ENCODE measurements at regions not wholly inside any gene's neighbourhood (a gene's known extent, or its start where the extent isn't known, plus 50 kb on each side); places are given as distances from the start of the nearest gene placed in this dataset.

DNA sequence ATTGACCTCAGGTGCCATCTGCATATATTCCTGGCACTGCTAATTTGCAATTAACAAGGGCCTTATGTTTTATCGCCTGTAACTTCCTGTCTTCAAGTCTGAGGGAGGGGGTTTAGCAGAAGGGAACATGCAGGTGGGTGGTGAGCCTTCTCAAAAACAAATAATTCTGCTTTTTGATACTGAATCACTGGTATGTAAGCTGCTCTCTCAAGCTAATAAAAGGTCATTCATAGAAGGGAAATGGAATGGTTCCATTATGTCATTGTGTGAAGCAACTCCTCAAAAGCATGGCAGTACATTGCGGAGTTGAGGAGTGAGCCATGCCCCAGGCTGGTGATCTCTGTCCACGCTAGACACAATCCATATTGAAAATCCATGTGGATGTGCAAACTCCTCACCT lies 414.8 kb upstream of the ID2 start:
- DNase-seq = no peak

DNA sequence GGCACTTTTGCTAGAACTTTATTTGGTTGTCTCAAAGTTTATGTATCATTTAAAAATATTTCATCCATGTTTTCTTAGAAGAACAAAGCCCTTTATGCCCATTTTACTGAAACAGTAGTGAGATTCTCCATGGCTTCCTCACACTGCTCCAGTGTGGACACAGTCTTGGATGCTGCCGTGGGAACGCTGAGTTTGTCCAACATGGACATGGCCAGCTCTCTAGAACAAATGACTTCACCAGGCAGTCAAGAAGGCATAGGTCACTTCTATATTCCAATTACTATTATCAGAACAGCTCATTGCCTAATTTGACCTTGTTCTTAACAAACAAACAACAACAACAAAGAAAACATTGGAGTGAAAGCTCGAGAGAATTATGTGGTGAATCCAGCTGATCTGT lies 414.1 kb upstream of the ID2 start:
- no peak for DNase-seq

GRCh38 chr2:8268172-8268783 lies 413.6 kb upstream of the ID2 start:
- peak; percentile 30 for DNase-seq

DNA sequence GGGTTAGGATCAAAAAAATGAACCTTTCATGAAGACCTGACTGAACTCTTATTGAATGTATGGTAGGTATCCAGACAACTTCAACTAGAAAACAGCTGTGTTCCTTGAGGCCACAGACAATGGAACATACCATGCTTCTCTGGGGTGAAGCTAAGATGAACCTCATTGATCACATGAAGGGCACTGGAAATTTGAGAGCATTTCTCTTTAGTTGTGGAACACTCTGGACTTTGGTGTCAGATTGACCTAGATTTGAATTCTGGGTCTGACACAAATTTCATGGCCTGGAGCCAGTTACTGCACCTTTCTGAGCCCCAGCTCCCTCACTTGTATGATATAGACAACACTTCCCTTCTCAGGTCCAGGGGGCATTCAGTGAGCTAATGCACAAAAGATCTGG lies 411.2 kb upstream of the ID2 start:
- DNase-seq = no peak

DNA sequence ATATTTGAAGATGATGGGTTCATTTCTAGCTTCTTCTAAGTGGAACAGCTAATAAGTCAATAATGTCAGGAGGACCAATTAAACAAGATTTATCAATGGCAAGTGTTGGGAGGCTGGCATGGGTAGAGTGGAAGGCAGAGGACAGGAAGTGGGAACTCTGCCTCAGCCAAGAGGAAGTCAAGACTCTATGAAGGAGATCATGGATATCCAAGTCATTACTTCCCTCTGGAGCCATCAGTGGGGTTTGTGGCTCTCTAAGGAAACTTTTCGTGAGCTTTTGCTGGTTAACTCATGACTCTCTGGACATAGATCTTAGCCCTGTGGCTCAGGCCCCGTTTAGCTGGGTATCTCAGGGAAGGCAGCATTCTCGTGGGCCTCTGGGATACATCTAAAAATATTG lies 410.4 kb upstream of the ID2 start:
- DNase-seq = no peak

DNA sequence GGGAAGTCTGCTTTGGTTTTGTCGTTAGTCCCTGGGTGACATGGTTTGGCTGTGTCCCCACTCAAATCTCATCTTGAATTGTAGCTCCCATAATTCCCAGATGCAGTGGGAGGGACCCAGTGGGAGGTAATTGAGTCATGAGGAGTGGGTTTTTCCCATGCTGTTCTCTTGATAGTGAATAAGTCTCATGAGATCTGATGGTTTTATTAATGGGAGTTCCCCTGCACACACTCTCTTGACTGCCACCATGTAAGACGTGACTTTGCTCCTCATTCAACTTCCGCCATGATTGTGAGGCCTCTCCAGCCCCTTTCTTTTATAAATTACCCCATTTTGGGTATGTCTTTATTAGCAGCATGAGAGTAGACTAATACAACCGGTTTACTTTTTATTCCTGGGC lies 405.8 kb upstream of the ID2 start:
- DNase-seq = no peak

- DNase-seq = no peak
Observed at GRCh38 chr2:8277921-8278571, 403.8 kb upstream of the ID2 start.

- DNase-seq = no peak
Observed at GRCh38 chr2:8278709-8279354, 403.0 kb upstream of the ID2 start.

- no peak for DNase-seq
Observed at GRCh38 chr2:8279506-8279905, 402.4 kb upstream of the ID2 start.

DNA sequence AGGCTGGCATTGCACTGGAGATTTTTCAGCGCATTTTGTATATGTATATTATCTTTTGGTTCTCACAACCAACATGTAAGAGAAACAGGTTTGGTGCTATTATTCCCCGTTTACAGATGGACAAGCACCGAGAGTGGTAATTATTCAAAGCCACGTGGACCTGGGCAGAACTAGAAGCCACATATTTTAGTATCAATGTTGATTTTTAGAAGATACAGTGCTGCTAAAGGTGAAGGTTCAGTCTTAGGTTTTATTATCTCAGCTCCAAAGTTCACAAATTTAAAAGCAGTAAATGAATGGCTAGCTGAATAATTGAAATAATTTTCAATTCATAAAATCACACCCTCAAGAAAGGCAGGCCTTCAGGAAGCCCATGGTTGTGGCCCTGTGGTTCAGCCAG lies 400.6 kb upstream of the ID2 start:
- DNase-seq = no peak

DNA sequence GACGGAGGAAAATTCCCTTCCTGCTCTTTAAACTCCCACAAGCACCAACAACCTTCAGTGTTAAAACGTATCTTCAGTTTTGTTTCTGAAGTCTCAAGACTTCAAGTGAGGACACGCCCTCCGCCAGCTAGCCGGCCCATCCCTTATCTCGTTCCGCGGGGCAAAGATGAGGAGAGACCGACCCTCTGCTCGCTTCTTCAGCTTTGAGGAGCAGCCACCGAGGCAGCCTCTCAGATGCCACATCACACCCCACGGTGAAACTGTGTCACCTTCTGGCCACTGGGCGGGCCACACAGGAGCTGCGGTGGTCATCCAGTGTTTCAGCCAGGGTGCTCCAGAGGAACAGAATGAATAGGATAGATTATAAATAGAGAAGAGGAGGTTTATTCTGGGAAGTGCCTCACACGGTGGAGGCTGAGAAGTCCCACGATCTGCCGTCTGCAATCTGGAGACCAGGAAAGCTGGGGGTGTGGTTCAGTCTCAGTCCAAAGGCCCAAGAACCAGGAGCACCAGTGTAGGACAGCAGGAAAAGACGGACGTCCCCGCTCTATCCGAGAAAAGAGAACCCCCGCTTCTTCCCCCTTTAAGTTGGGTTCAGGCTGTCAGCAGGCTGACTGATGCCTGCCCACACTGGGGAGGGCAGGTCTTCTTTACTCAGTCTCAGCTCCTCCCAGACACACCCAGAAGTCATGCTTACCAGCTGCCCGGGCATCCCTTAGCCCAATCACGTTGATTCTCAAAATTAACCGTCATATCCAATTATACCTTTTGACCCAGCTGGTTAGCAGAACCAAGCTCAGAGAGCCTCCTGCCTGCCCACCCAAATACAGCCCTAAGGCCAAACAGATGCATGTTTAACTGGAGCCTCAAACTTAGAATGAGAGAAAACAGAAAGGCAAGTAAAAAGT lies 399.7 kb upstream of the ID2 start:
- no peak for DNase-seq

DNA sequence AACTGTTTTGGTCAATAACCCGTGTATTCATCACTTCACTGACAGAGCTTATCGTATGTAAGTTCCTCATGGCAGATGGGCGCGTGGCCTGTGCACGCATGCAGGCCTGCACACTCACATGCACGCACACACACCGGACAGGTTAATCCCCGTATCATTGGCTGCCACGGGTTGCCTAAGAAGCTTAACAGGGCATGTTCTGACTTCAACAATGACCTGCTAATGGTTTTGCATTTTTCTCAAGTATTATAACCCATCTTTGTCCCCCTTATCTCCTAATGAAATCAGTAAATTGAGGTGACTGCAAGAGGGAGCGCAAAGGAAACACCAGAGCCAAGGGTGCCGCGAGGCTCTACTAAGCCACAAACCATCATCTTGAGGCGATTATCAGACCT lies 399.0 kb upstream of the ID2 start:
- DNase-seq = no peak

- peak; percentile 65 for DNase-seq
Observed at GRCh38 chr2:8285081-8285480, 396.8 kb upstream of the ID2 start.

DNA sequence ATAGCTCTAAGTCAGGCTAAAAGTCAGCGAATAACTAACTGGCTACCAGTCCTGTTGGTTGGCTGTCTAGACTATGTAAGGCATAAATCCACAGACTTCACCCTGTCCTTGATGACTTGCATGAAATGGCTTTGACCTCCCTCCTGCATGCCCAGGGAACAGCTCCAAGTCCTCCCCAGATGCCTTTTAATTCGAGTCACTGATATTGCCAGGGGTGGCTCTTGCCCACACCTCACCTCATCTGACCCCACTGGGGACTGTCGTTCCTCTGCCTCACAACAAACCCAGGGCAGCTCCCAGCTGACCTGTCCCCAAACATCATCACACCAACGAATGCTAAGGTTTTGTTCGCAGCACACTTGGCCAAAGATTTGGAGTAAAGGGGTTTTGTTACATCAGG lies 396.0 kb upstream of the ID2 start:
- DNase-seq = no peak

DNA sequence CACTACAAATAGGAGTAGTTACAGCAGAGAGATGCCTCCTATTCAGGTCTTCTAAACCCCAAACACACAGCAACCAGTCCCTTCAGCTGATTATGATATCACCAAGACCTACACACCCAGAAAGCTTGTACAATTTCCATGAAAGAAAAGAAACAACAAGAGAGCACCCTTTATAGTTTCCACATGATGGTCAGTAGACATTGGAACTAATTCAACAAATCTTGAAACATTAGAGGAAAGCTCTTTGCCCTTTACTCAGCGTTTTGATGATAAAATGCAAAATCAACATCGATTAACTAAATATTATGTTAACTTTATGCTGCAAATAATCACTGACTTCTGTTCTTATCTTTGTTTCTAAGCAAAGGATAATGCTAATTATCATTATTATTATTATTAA lies 393.6 kb upstream of the ID2 start:
- no peak for DNase-seq

- DNase-seq = no peak
Observed at GRCh38 chr2:8289111-8289510, 392.7 kb upstream of the ID2 start.

GRCh38 chr2:8290771-8291352 lies 391.0 kb upstream of the ID2 start:
- DNase-seq = no peak

GRCh38 chr2:8296306-8296705 lies 385.6 kb upstream of the ID2 start:
- DNase-seq = no peak

DNA sequence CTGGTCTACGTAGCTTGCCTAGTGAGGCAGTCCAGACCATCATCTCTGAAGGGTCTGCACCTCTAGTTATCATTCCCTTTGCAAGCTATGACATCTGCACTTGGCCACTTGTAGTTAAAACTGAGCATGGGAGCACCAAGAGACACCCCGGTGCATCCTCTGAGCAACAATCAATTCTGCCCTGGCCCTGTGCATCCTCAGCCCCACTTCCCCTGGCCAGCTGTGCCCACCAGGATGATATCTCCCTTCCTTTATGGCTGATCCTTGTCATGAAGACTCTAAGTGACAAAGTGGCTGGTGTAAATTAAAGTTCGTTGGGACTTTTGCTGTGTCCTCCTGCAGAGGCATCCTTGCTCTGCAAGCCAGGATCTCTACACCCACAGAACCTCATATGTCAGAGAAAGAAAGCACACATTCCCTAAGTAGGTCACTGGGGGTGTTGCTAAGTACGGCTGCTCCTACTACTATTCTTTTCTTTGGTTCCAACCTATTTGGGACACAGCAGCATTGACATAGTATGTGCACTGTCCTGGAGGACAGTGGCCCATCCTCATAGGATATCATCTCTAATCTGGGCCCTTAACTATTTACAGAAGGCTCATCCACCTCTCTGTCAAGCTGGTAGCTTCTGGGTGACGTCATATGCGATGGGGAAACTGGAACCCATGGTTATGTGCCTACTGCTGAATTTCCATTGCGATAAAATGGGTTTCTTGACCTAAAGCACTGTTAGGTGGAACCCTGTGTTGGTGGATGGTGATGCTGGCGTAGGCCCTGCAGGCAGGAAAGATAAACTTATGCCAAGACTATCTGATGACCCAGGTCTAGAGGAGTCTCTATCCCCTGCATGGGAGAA lies 384.3 kb upstream of the ID2 start:
- DNase-seq = no peak

DNA sequence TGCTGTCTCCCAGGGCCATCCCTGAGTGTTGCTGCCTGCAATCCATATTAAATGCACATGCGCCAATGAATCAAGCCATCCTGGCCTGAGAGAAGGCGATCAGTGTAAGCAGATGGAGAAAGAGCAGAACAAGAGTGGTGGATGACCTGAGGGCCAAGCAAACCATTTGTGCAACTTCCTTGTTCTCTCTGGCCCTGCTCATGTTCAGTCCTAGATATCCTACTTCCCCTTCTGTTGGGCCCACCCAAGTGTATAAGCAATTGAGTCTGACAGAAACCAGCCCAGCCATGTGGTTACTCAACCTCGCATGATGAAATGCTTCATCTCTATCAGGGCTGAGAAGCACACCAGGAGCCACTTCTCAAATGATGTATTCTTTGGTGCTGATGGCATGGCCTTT lies 383.1 kb upstream of the ID2 start:
- DNase-seq = no peak

DNA sequence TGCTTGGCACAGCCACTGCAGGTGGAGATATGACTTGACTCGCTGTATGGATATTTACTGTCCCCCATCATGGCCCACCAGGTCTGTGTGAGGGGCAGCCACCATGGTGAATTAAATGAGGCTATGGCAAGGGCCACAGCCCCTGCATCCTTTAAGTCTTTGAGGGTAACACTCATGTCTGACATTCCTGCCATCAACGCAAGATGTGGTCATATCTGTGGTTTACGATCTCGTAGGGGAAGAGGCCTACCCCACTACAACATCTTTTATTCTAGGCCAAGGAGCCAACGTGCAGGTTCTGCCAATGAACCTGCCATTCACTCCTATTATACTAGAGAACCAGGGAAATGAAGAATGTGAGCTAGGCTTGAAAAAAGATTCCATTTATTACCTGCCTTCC lies 381.6 kb upstream of the ID2 start:
- DNase-seq = no peak

DNA sequence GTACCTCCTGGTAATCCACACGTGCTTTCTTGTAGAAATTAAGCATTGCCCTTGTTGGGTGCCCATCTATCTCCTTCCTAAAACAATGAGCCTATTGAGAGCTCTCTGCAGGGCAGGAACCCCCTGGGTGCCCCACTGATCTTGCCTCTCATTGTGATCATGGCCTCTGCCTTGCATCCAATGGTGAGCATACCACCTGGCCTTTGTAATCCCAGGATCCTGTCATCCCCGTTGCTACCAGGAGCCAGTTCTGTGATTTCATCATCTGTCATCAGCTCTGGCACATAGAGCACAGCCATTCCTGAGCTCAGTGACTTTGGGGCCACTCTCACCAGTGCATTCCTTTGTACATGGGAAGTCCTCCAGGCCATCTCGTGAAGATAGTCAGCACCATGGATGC lies 381.0 kb upstream of the ID2 start:
- DNase-seq = no peak

Data from fibroblast of skin of scalp (primary cell).